OCI-LY3 (cell line): ENCODE measurements at regions not wholly inside any gene's neighbourhood (a gene's known extent, or its start where the extent isn't known, plus 50 kb on each side); places are given as distances from the start of the nearest gene placed in this dataset.

Experiments
- CTCF ChIP-seq: fragments of 200-600, 300-600 bp; sonication (generic); IDR thresholded peaks from 2 replicates; pipeline ENCODE4 v1.5.1; 2014; ENCODE audit warnings: antibody characterized with exemption, low read length, low read depth
- EZH2phosphoT487 ChIP-seq: fragments of 200-600 bp; shearing (Covaris generic); IDR thresholded peaks from 2 replicates; pipeline ENCODE4 v1.6.1; 2018; ENCODE audit warnings: antibody characterized with exemption, mixed run types, low read depth

GRCh38 chr9:99375481-99375880 is 153.4 kb downstream of the SEC61B start:
- TF ChIP-seq CTCF (no peak), EZH2phosphoT487 (no peak)
